ENCODE measurements at regions not wholly inside any gene's neighbourhood (a gene's known extent, or its start where the extent isn't known, plus 50 kb on each side); places are given as distances from the start of the nearest gene placed in this dataset.

DNA sequence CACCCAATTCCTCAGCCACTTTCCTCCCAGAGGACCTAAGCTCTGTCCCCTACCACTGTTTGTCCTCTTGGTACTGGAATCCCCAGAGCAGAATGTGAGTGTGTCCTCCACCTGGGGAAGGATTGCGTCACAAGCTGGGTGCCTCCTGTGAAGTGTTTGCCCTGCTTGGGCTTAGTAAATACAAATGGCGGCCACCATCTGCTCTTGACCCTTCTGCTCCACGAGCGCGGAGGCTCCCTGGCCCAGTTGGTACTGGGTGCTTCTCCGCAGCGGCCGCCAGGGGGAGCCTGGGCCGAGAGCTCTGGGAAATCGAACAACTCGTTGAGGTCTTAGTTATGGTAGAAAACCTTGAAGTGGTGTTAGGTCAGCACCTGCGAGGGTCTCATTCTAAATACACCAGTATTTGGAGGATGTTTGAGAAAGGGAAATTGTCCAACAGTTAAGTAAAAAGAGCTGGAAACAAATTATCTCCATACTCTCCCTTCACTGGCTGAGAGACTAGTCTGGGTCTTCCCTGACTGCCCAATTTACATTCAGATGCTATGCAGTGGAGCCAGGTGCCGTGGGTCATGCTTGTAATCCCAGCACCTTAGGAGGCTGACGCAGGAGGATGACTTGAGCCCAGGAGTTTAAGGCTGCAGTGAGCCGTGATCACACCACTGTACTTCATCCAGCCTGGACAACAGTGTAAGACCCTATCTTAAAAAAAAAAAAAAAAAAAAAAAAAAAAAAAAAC is 74.6 kb upstream of the TEAD1 start (continued):
- TF ChIP-seq ZNF318 (CRISPR knock-in tag; IDR thresholded peaks at IDR 0.05) (peak; percentile 88; the same call in 1 of the 2 replicates), MAF1 (CRISPR knock-in tag; IDR thresholded peaks at IDR 0.05; ENCODE audit: borderline replicate concordance) (peak; percentile 28; the same call in 1 of the 2 replicates), THAP7 (CRISPR knock-in tag; IDR thresholded peaks at IDR 0.05) (no peak), CTCF (CRISPR knock-in tag; IDR thresholded peaks at IDR 0.05) (peak; percentile 96), SRSF1 (optimal IDR thresholded peaks at IDR 0.05; ENCODE audit: low read depth, low read length) (no peak), DMAP1 (CRISPR knock-in tag; IDR thresholded peaks at IDR 0.05) (peak; percentile 71), GABPB1 (CRISPR knock-in tag; IDR thresholded peaks at IDR 0.05) (peak; percentile 65), ZBTB37 (CRISPR knock-in tag; IDR thresholded peaks at IDR 0.05) (no peak), ZFAT (CRISPR knock-in tag; conservative IDR thresholded peaks at IDR 0.05) (no peak), ZNF552 (CRISPR knock-in tag; IDR thresholded peaks at IDR 0.05; ENCODE audit: borderline replicate concordance) (no peak; the same call in 1 of the 2 replicates), RORA (CRISPR knock-in tag; IDR thresholded peaks at IDR 0.05) (no peak), ZNF205 (CRISPR knock-in tag; IDR thresholded peaks at IDR 0.05) (peak; percentile 79), ZFY (CRISPR knock-in tag; IDR thresholded peaks at IDR 0.05) (peak; percentile 63), MXI1 (IDR thresholded peaks at IDR 0.05; ENCODE audit: borderline replicate concordance, low read depth, low read length) (peak; percentile 43; the same call in 1 of the 3 replicates), ZNF343 (CRISPR knock-in tag; IDR thresholded peaks at IDR 0.05) (peak; percentile 83; the same call in 1 of the 2 replicates)
- TF ChIP-seq, protein P1, sequence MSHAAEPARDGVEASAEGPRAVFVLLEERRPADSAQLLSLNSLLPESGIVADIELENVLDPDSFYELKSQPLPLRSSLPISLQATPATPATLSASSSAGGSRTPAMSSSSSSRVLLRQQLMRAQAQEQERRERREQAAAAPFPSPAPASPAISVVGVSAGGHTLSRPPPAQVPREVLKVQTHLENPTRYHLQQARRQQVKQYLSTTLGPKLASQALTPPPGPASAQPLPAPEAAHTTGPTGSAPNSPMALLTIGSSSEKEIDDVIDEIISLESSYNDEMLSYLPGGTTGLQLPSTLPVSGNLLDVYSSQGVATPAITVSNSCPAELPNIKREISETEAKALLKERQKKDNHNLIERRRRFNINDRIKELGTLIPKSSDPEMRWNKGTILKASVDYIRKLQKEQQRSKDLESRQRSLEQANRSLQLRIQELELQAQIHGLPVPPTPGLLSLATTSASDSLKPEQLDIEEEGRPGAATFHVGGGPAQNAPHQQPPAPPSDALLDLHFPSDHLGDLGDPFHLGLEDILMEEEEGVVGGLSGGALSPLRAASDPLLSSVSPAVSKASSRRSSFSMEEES (CRISPR knock-in tag; IDR thresholded peaks at IDR 0.05) = peak; percentile 69; the same call in 1 of the 2 replicates

All from HepG2 (cell line).